ENCODE measurements at regions not wholly inside any gene's neighbourhood (a gene's known extent, or its start where the extent isn't known, plus 50 kb on each side); places are given as distances from the start of the nearest gene placed in this dataset.

DNA sequence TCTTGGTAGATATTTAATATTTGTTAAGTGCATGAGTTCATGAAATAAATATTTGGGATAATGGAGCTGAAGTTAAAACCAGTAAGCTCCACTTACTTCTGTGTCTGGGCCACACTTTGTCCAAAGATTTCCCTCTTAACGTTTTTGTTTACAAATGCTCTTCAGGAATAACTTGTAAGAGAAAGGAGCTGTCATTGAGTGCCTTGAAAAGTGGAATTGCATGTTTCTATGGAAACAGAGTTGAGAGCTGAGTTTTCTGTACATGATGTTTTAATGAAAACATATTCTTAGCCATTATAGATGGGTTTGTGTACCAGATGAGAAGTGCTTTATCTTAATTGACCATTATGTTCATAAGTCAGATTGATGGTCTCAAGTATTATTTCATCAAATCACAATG, 1045.4 kb upstream of the EEF2KMT start:
- Histone ChIP-seq H3K4me3 (no peak overlapping the region), H3K27ac (no peak overlapping the region), H3K9me3 (peaks cover 0 to 25% of the 10 kb centered on the region in 2 donors), H3K27me3 (no peaks in the 10 kb centered on the region), H3K36me3 (no peaks in the 10 kb centered on the region), H3K4me1 (no peaks in the 10 kb centered on the region)
- TF ChIP-seq POLR2AphosphoS5 (IDR thresholded peaks at IDR 0.05), result no peak
- TF ChIP-seq, protein P1, sequence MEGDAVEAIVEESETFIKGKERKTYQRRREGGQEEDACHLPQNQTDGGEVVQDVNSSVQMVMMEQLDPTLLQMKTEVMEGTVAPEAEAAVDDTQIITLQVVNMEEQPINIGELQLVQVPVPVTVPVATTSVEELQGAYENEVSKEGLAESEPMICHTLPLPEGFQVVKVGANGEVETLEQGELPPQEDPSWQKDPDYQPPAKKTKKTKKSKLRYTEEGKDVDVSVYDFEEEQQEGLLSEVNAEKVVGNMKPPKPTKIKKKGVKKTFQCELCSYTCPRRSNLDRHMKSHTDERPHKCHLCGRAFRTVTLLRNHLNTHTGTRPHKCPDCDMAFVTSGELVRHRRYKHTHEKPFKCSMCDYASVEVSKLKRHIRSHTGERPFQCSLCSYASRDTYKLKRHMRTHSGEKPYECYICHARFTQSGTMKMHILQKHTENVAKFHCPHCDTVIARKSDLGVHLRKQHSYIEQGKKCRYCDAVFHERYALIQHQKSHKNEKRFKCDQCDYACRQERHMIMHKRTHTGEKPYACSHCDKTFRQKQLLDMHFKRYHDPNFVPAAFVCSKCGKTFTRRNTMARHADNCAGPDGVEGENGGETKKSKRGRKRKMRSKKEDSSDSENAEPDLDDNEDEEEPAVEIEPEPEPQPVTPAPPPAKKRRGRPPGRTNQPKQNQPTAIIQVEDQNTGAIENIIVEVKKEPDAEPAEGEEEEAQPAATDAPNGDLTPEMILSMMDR (IDR thresholded peaks at IDR 0.05), result no peak
- TF ChIP-seq POLR2A (IDR thresholded peaks at IDR 0.05), result no peak
- intact Hi-C loops (cut with DNase I; ENCODE audit: low total_unique reads), result loop anchor here (5.0 kb wide), 1 partner anchor 171 kb away; no protein-coding TSS in a partner anchor
- no peak for DNase-seq (ENCODE audit: low spot score in 2 of 2)

DNA sequence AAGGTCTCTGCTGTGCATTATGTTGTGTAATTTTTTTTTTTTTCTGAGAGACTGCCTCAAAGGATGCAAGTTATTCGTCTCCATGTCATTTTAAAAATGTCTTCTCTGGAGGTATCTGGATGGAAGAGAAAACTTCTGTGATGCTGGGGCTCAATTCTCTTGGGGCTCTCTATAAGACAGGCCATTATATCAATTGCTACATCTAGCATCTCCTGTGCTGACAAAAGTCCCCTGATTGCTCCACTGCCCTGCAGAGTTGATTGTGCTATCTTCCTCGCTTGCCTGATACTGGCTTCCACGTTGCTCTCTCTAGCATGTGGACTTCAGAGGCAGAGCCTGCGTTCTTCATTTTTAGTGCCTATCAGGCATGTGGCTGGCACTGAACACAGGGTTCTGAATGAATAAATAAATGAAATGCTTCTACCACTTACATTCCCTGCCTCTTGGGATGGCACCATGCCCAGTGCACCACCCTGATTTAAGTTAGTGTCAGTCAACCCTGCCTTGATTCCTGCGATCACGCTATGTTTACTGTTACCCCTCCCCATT, 1035.5 kb upstream of the EEF2KMT start:
- DNase-seq (ENCODE audit: low spot score in 2 of 2), result no peak
- TF ChIP-seq, protein P1 (IDR thresholded peaks at IDR 0.05), result no peak
- no peak for TF ChIP-seq POLR2AphosphoS5 (IDR thresholded peaks at IDR 0.05)
- TF ChIP-seq POLR2A (IDR thresholded peaks at IDR 0.05), result no peak
- Histone ChIP-seq H3K9me3 (no peaks in the 10 kb centered on the region), H3K36me3 (no peaks in the 10 kb centered on the region), H3K4me1 (no peaks in the 10 kb centered on the region), H3K4me3 (no peak overlapping the region), H3K27ac (no peak overlapping the region), H3K27me3 (no peaks in the 10 kb centered on the region)
- intact Hi-C loops (cut with DNase I; ENCODE audit: low total_unique reads), result no loop called here

DNA sequence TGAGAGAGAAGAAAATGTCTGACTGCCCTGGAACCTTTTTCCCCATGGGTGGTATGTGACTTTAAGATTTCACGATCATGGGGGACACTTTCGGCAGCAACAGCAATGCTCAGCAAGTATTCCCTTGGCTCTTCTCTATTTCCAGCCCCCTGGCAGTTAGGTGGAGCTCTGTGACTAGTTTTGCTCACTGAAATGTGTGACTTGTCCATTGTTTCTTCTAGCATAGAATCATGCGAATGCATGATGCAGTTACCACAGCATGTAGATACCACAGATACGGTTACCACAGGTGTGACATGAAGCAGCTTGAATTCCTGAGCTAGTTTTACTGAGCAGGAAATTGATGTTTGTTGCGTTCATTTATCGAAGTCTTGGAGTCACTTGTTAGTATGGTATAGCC, 1034.5 kb upstream of the EEF2KMT start:
- Histone ChIP-seq H3K27ac (no peak overlapping the region), H3K4me1 (no peaks in the 10 kb centered on the region), H3K27me3 (no peaks in the 10 kb centered on the region), H3K4me3 (no peak overlapping the region), H3K9me3 (no peaks in the 10 kb centered on the region), H3K36me3 (no peaks in the 10 kb centered on the region)
- DNase-seq (ENCODE audit: low spot score in 2 of 2), result no peak
- TF ChIP-seq POLR2AphosphoS5 (IDR thresholded peaks at IDR 0.05) (no peak), POLR2A (IDR thresholded peaks at IDR 0.05) (no peak)
- TF ChIP-seq, protein P1 (IDR thresholded peaks at IDR 0.05), result no peak
- intact Hi-C loops (cut with DNase I; ENCODE audit: low total_unique reads), result no loop called here

DNA sequence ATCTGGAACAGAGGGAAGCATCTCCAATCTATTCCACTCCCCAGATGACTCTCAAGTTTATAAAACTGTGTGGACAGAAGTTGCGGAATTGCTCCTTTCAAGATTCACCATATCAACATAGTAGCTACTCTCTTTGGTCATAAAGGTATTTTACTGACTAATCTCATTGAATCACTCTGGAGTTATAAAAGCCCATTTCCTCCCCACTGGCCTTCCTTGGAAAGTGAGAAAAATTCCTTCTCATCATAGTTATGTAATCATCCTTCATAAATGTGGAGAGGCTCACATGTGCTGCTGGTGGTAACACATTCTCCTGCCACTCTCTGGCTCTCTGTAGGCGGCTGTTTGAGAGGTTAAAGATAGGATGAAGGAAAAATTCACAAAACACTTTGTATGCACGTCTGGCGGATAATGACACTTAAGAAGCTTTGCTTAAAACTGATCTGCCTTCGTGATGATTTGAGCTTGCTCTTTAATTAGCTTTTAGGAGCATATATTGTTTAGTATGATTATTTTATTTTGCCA, 1034.0 kb upstream of the EEF2KMT start:
- H3K9me3 ChIP-seq, result no peaks in the 10 kb centered on the region
- no peak for TF ChIP-seq POLR2AphosphoS5 (IDR thresholded peaks at IDR 0.05)
- no peak for TF ChIP-seq POLR2A (IDR thresholded peaks at IDR 0.05)
- TF ChIP-seq, protein P1 (IDR thresholded peaks at IDR 0.05), result no peak
- no peak overlapping the region for H3K27ac ChIP-seq
- H3K4me3 ChIP-seq, result no peak overlapping the region
- DNase-seq (ENCODE audit: low spot score in 2 of 2), result no peak
- no peaks in the 10 kb centered on the region for H3K4me1 ChIP-seq
- no peaks in the 10 kb centered on the region for H3K27me3 ChIP-seq
- intact Hi-C loops (cut with DNase I; ENCODE audit: low total_unique reads), result no loop called here
- no peaks in the 10 kb centered on the region for H3K36me3 ChIP-seq

DNA sequence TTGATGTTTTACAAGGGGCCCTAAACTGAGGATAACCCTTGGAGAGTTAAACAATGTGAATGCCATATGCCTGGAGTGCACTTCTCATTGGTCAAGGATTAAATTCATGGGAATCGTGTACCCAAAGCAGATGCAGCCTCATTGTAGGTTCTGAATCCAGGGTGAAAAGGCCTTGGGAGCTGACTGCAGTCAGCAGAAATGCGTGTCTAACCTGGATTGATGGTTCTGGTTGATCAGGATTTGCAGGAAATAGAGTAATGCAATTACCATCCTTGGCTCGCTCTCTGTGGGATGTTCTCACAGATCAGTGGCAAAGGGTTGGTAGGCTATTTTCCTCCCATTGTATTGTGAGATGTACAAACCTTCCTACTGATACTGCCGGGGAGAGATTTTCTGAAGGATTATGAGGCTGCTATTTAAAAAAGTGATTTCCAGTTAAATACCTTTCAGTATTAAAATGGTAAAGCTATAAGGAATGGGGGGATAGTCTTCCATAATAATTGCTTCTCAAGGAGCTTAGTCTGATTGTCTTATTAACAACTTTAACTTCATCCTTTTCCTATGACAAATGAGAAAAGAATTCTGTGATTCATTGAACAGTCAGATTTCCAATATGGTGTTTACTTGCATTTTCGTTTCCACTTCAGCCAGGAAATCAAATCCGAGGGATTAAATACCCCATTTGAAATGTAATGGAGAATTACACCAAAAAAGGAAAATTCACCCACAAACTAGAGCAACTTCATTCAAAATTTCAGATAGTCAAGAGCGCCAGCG, 1028.1 kb upstream of the EEF2KMT start:
- Histone ChIP-seq H3K27ac (no peak overlapping the region), H3K4me3 (no peak overlapping the region), H3K27me3 (no peaks in the 10 kb centered on the region), H3K4me1 (no peaks in the 10 kb centered on the region), H3K9me3 (no peaks in the 10 kb centered on the region), H3K36me3 (no peaks in the 10 kb centered on the region)
- intact Hi-C loops (cut with DNase I; ENCODE audit: low total_unique reads), result no loop called here
- no peak for TF ChIP-seq POLR2AphosphoS5 (IDR thresholded peaks at IDR 0.05)
- TF ChIP-seq, protein P1 (IDR thresholded peaks at IDR 0.05), result no peak
- no peak for TF ChIP-seq POLR2A (IDR thresholded peaks at IDR 0.05)
- DNase-seq (ENCODE audit: low spot score in 2 of 2), result no peak

All from breast epithelium (tissue), 4 donors.